DOHH2 (cell line): ENCODE measurements at regions not wholly inside any gene's neighbourhood (a gene's known extent, or its start where the extent isn't known, plus 50 kb on each side); places are given as distances from the start of the nearest gene placed in this dataset.

Experiments
- EZH2phosphoT487 ChIP-seq: fragments of 200-600 bp; sonication (generic); IDR thresholded peaks from 2 replicates; pipeline ENCODE4 v1.6.1; 2017; ENCODE audit warnings: borderline replicate concordance, mild to moderate bottlenecking, antibody characterized with exemption, low read length, moderate library complexity, mixed read lengths
- TF ChIP-seq, protein P1 (sequence below): fragments of 200-600 bp; sonication (generic); IDR thresholded peaks from one replicate; pipeline ENCODE4 v1.5.1; 2014; ENCODE audit warnings: antibody characterized with exemption, mild to moderate bottlenecking, low read depth, low read length; ENCODE audit not compliant: poor library complexity, severe bottlenecking

DNA sequence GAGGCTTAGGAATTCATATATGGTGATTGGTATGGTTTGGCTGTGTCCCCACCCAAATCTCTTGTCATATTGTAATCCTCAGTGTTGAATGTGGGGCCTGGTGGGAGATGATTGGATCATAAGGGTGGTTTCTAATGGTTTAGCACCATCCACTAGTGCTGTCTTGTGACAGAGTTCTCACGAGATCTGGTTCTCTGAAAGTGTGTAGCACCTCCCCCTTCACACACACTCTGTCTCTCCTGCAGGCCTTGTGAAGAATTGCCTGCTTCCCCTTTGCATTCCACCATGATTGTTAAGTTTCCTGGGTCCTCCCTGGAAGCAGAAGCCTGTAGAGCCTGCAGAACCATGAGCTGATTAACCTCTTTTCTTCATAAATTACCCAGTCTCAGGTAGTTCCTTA is 135.8 kb upstream of the FAT1 start:
- TF ChIP-seq, protein P1, sequence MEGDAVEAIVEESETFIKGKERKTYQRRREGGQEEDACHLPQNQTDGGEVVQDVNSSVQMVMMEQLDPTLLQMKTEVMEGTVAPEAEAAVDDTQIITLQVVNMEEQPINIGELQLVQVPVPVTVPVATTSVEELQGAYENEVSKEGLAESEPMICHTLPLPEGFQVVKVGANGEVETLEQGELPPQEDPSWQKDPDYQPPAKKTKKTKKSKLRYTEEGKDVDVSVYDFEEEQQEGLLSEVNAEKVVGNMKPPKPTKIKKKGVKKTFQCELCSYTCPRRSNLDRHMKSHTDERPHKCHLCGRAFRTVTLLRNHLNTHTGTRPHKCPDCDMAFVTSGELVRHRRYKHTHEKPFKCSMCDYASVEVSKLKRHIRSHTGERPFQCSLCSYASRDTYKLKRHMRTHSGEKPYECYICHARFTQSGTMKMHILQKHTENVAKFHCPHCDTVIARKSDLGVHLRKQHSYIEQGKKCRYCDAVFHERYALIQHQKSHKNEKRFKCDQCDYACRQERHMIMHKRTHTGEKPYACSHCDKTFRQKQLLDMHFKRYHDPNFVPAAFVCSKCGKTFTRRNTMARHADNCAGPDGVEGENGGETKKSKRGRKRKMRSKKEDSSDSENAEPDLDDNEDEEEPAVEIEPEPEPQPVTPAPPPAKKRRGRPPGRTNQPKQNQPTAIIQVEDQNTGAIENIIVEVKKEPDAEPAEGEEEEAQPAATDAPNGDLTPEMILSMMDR = no peak
- TF ChIP-seq EZH2phosphoT487 = no peak
